ENCODE measurements at regions not wholly inside any gene's neighbourhood (a gene's known extent, or its start where the extent isn't known, plus 50 kb on each side); places are given as distances from the start of the nearest gene placed in this dataset.

DNA sequence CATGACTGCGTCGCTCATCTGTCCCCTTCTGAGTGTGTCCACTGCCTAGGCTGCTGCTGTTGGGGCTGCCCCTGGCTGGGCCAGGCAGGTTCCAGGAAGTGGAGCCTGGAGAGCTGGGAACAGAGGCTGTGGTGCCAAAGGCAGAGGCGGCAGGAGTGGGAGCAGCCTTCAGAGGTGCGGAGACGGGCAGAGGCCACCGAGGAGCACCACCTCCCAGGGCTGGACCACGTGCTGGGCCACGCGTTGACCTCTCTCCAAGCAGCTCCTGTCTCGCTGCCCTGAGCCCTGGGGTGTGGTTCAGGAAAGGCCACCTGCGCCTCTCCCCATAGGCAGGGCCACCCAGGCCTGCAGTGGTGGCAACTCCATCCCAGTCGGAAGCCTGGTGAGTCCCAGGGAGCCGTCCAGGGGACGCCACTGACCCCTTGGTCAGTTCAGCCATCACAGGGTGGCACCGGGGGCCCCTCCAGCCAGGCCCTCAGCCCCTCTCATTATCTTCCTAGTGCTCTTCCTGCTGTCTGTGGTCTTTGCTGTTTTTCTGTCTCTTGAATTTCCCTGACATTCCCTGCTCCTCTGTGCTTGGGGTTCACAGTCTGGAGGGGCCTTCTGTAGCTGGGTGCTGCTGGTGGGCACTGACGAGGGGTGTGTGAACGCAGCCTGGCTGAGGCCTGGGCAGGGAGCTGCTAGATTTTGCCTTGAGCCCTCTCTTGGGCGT, 122.8 kb upstream of the HS6ST1 start:
- no peak for DNase-seq (ENCODE audit: low read depth)
- H3K4me3 ChIP-seq (ENCODE audit: control insufficient read depth, low read depth, low read length) = no peak overlapping the region
- TF ChIP-seq, protein P1, sequence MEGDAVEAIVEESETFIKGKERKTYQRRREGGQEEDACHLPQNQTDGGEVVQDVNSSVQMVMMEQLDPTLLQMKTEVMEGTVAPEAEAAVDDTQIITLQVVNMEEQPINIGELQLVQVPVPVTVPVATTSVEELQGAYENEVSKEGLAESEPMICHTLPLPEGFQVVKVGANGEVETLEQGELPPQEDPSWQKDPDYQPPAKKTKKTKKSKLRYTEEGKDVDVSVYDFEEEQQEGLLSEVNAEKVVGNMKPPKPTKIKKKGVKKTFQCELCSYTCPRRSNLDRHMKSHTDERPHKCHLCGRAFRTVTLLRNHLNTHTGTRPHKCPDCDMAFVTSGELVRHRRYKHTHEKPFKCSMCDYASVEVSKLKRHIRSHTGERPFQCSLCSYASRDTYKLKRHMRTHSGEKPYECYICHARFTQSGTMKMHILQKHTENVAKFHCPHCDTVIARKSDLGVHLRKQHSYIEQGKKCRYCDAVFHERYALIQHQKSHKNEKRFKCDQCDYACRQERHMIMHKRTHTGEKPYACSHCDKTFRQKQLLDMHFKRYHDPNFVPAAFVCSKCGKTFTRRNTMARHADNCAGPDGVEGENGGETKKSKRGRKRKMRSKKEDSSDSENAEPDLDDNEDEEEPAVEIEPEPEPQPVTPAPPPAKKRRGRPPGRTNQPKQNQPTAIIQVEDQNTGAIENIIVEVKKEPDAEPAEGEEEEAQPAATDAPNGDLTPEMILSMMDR (IDR thresholded peaks at IDR 0.05; ENCODE audit: control insufficient read depth, insufficient read depth, low read depth, low read length, missing control alignments) = no peak

- DNase-seq (ENCODE audit: low read depth) = no peak
- no peak overlapping the region for H3K4me3 ChIP-seq (ENCODE audit: control insufficient read depth, low read depth, low read length)
These were observed 123.5 kb upstream of the HS6ST1 start for GRCh38 chr2:128442053-128442751.

DNA sequence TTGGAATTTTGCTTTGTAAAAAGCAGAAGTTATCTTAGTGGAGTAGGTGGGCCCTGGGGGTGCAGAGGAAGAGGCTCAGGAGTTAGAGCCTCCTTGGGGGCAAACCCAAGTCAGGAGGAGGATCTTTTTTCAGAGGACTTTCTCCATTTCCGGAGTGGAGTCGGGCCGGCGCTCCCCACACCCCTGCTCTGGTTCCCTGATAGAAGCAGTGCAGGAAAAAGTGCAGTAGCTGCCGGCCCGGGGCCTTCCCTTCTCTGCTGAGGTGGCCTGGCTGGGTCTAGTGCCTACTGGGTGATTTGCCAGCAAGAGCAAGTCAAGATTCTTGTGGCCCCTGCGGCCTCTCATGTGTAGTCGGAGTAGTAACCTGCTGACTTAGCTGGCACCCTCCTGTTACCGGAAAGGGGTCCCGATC, 124.2 kb upstream of the HS6ST1 start:
- no peak for DNase-seq (ENCODE audit: low read depth)

More at GRCh38 chr2:128442053-128442751, 123.5 kb upstream of the HS6ST1 start:
- TF ChIP-seq, protein P1 (IDR thresholded peaks at IDR 0.05; ENCODE audit: control insufficient read depth, insufficient read depth, low read depth, low read length, missing control alignments) = no peak

DNA sequence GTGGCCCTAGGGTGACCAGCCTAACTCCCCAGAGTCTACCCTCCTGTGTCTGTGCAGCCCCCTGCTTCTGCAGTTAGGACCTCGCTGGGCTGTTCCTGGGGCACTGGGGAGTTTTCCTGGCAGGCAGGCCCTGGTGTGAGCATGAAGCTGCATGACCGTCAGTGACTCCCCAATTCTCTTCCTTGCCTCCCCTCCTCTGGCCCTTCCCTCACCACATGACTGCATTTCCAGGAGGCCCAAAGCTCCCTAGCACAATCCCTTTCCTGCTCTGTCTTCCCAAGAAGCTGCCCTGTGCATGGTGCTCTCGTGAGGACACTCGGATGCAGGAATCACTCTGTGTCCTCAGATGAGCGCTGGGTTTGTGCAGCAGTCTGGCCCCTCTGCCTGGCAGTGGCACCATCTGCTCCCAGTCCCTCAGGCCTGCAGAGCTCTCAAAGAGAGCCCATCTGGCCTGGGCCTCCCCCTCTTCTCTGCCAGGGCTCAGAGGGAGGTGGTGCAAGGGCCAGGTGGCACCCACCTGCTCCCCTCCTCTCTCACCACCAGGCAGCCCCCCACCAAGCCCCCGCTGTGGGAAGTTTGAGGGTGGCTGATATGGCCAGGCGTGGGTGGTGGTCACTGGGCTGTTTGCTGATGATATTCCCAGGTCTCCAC, 125.6 kb upstream of the HS6ST1 start:
- H3K4me3 ChIP-seq (ENCODE audit: control insufficient read depth, low read depth, low read length) = no peak overlapping the region
- no peak for DNase-seq (ENCODE audit: low read depth)
- TF ChIP-seq, protein P1 (IDR thresholded peaks at IDR 0.05; ENCODE audit: control insufficient read depth, insufficient read depth, low read depth, low read length, missing control alignments) = no peak

More for the DNA sequence above, 124.2 kb upstream of the HS6ST1 start:
- TF ChIP-seq, protein P1 (IDR thresholded peaks at IDR 0.05; ENCODE audit: control insufficient read depth, insufficient read depth, low read depth, low read length, missing control alignments) = no peak
- H3K4me3 ChIP-seq (ENCODE audit: control insufficient read depth, low read depth, low read length) = no peak overlapping the region

- TF ChIP-seq, protein P1 (IDR thresholded peaks at IDR 0.05; ENCODE audit: control insufficient read depth, insufficient read depth, low read depth, low read length, missing control alignments) = no peak
- DNase-seq (ENCODE audit: low read depth) = no peak
- H3K4me3 ChIP-seq (ENCODE audit: control insufficient read depth, low read depth, low read length) = no peak overlapping the region
These were observed 126.3 kb upstream of the HS6ST1 start for GRCh38 chr2:128444816-128445522.

- TF ChIP-seq, protein P1 (IDR thresholded peaks at IDR 0.05; ENCODE audit: control insufficient read depth, insufficient read depth, low read depth, low read length, missing control alignments) = no peak
- DNase-seq (ENCODE audit: low read depth) = no peak
- no peak overlapping the region for H3K4me3 ChIP-seq (ENCODE audit: control insufficient read depth, low read depth, low read length)
These were observed 126.8 kb upstream of the HS6ST1 start for GRCh38 chr2:128445523-128445900.
